Vagina (tissue), 2 donors: ENCODE measurements at regions not wholly inside any gene's neighbourhood (a gene's known extent, or its start where the extent isn't known, plus 50 kb on each side); places are given as distances from the start of the nearest gene placed in this dataset.

Experiments used
- DNase-seq, 2 donors: peaks; one replicate each; pipeline ENCODE4 v3.0.0-alpha.2; 2017; ENCODE audit errors: extremely low spot score in 2 of 2
- H3K27ac ChIP-seq: fragments of 200-600 bp; sonication (generic); one replicate; pipeline ENCODE4 v1.5.1; 2019
- H3K27me3 ChIP-seq: fragments of 200-600 bp; sonication (generic); one replicate; pipeline ENCODE4 v1.5.1; 2019
- H3K36me3 ChIP-seq, 2 donors: fragments of 200-600 bp; sonication (generic); one replicate each; pipeline ENCODE4 v1.5.1; 2017 to 2019
- H3K4me1 ChIP-seq: fragments of 200-600 bp; sonication (generic); one replicate; pipeline ENCODE4 v1.5.1; 2019
- H3K4me3 ChIP-seq, 2 donors: fragments of 200-600 bp; sonication (generic); 1 replicate in 1 of 2; 2 replicates in 1 of 2; pipeline ENCODE4 v1.5.1; 2016 to 2019
- H3K9me3 ChIP-seq: fragments of 200-600 bp; sonication (generic); one replicate; pipeline ENCODE4 v1.5.1; 2019
- POLR2A ChIP-seq, 2 donors: fragments of 450-650 bp; IDR thresholded peaks; one replicate each; pipeline ENCODE4 v1.6.1; 2017; ENCODE audit warnings: antibody characterized with exemption in 2 of 2, mild to moderate bottlenecking in 2 of 2, moderate library complexity in 2 of 2
- POLR2AphosphoS5 ChIP-seq, 2 donors: sonication (generic); formaldehyde crosslinking; IDR thresholded peaks; one replicate each; pipeline ENCODE4 v1.9.0; 2017; ENCODE audit warnings: antibody characterized with exemption in 2 of 2, mild to moderate bottlenecking in 2 of 2, low read depth in 1 of 2; ENCODE audit not compliant: insufficient read depth in 1 of 2
- intact Hi-C: fragments of 100-400 bp; cut with DNase I; formaldehyde crosslinking; loops from one replicate; pipeline ENCODE4 v1.15.1; 2023
- TF ChIP-seq, protein P1 (sequence below), 3 experiments: fragments of 450-650 bp in 2 of 3; fragments of 200-600 bp in 1 of 3; sonication (generic) in 1 of 3; IDR thresholded peaks; one replicate each; pipeline ENCODE4 v1.5.1; 2017 to 2019; ENCODE audit warnings: antibody characterized with exemption in 3 of 3, mild to moderate bottlenecking in 2 of 3, moderate library complexity in 2 of 3

- DNase-seq = no peak
- no peak overlapping the region for H3K4me3 ChIP-seq
- H3K27ac ChIP-seq = no peak overlapping the region
- no peaks in the 10 kb centered on the region for H3K4me1 ChIP-seq
- H3K9me3 ChIP-seq = no peaks in the 10 kb centered on the region
- H3K36me3 ChIP-seq = no peaks in the 10 kb centered on the region
- intact Hi-C loops = no loop called here
- no peaks in the 10 kb centered on the region for H3K27me3 ChIP-seq
- TF ChIP-seq POLR2A (IDR thresholded peaks at IDR 0.05) (no peak), POLR2AphosphoS5 (IDR thresholded peaks at IDR 0.05; ENCODE audit: insufficient read depth in 1 of 2, low read depth in 1 of 2) (no peak)
- TF ChIP-seq, protein P1, sequence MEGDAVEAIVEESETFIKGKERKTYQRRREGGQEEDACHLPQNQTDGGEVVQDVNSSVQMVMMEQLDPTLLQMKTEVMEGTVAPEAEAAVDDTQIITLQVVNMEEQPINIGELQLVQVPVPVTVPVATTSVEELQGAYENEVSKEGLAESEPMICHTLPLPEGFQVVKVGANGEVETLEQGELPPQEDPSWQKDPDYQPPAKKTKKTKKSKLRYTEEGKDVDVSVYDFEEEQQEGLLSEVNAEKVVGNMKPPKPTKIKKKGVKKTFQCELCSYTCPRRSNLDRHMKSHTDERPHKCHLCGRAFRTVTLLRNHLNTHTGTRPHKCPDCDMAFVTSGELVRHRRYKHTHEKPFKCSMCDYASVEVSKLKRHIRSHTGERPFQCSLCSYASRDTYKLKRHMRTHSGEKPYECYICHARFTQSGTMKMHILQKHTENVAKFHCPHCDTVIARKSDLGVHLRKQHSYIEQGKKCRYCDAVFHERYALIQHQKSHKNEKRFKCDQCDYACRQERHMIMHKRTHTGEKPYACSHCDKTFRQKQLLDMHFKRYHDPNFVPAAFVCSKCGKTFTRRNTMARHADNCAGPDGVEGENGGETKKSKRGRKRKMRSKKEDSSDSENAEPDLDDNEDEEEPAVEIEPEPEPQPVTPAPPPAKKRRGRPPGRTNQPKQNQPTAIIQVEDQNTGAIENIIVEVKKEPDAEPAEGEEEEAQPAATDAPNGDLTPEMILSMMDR (IDR thresholded peaks at IDR 0.05) = no peak
These were observed 160.3 kb downstream of the PTEN start for GRCh38 chr10:88023676-88024075.

- H3K4me3 ChIP-seq = no peak overlapping the region
These were observed 162.6 kb downstream of the PTEN start for GRCh38 chr10:88026031-88026430.

GRCh38 chr10:88027570-88027969 lies 164.1 kb downstream of the PTEN start:
- no peaks in the 10 kb centered on the region for H3K36me3 ChIP-seq
- TF ChIP-seq, protein P1 (IDR thresholded peaks at IDR 0.05) = no peak
- TF ChIP-seq POLR2A (IDR thresholded peaks at IDR 0.05) (no peak), POLR2AphosphoS5 (IDR thresholded peaks at IDR 0.05; ENCODE audit: insufficient read depth in 1 of 2, low read depth in 1 of 2) (no peak)
- H3K27ac ChIP-seq = no peak overlapping the region
- no peak for DNase-seq
- no peaks in the 10 kb centered on the region for H3K4me1 ChIP-seq
- no peaks in the 10 kb centered on the region for H3K9me3 ChIP-seq
- no peaks in the 10 kb centered on the region for H3K27me3 ChIP-seq
- H3K4me3 ChIP-seq = no peak overlapping the region
- intact Hi-C loops = no loop called here

More at GRCh38 chr10:88026031-88026430, 162.6 kb downstream of the PTEN start:
- intact Hi-C loops = no loop called here
- H3K9me3 ChIP-seq = no peaks in the 10 kb centered on the region
- no peak for DNase-seq
- no peak for TF ChIP-seq POLR2A (IDR thresholded peaks at IDR 0.05)
- TF ChIP-seq, protein P1 (IDR thresholded peaks at IDR 0.05) = no peak
- no peak for TF ChIP-seq POLR2AphosphoS5 (IDR thresholded peaks at IDR 0.05; ENCODE audit: insufficient read depth in 1 of 2, low read depth in 1 of 2)
- no peaks in the 10 kb centered on the region for H3K27me3 ChIP-seq
- H3K4me1 ChIP-seq = no peaks in the 10 kb centered on the region
- H3K36me3 ChIP-seq = no peaks in the 10 kb centered on the region
- no peak overlapping the region for H3K27ac ChIP-seq

DNA sequence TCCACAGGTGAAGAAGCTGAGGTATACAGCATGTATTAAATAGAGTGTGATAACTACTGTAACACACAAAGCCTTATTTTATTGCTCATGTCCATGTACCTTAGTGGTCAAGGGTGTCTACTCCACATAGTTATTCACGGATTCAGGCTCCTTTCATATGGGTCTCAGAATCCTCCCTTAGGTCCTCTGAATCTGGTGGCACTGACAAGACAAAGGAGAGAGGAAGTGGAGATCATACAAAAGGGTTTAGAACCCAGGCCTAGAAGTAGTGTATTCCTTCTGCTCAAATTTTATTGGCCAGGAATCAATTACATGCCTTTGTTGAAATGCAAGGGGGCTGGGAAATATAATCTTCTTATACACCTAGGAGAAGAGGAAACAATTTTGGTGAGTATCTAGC lies 164.6 kb downstream of the PTEN start:
- no peaks in the 10 kb centered on the region for H3K27me3 ChIP-seq
- no peaks in the 10 kb centered on the region for H3K4me1 ChIP-seq
- DNase-seq = no peak
- intact Hi-C loops = no loop called here
- TF ChIP-seq POLR2AphosphoS5 (IDR thresholded peaks at IDR 0.05; ENCODE audit: insufficient read depth in 1 of 2, low read depth in 1 of 2) (no peak), POLR2A (IDR thresholded peaks at IDR 0.05) (no peak)
- TF ChIP-seq, protein P1 (IDR thresholded peaks at IDR 0.05) = no peak
- H3K9me3 ChIP-seq = no peaks in the 10 kb centered on the region
- H3K36me3 ChIP-seq = no peaks in the 10 kb centered on the region
- no peak overlapping the region for H3K4me3 ChIP-seq
- H3K27ac ChIP-seq = no peak overlapping the region

DNA sequence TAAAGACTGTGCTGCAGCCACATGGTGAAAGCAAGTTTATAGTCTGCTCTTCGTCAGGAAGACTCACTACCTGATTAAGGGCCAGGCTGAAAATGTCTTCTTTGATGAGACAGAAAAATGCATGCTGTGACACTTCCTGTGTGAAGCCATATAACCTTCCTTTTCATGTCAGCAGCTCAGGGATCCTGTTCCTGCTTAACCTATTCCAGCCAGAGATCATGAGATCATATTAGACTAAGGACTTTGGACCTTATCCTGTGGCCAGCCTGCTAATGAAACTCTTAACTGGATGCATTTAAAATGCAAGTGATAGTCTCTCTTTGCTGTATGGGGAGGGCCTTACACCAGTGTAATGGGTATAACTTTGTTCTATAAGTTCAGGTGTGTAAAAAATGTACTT lies 165.2 kb downstream of the PTEN start:
- intact Hi-C loops = no loop called here
- Histone ChIP-seq H3K4me1 (no peaks in the 10 kb centered on the region), H3K27me3 (no peaks in the 10 kb centered on the region), H3K27ac (no peak overlapping the region), H3K36me3 (no peaks in the 10 kb centered on the region), H3K4me3 (no peak overlapping the region), H3K9me3 (no peaks in the 10 kb centered on the region)
- no peak for TF ChIP-seq POLR2AphosphoS5 (IDR thresholded peaks at IDR 0.05; ENCODE audit: insufficient read depth in 1 of 2, low read depth in 1 of 2)
- TF ChIP-seq, protein P1 (IDR thresholded peaks at IDR 0.05) = no peak
- no peak for TF ChIP-seq POLR2A (IDR thresholded peaks at IDR 0.05)
- no peak for DNase-seq
